ENCODE measurements at regions not wholly inside any gene's neighbourhood (a gene's known extent, or its start where the extent isn't known, plus 50 kb on each side); places are given as distances from the start of the nearest gene placed in this dataset.
"Not testable (repeated sequence)": the region's sequence is repeated elsewhere in the genome, so short reads cannot be mapped to it uniquely, and the experiment has no call there.

GRCh38 chr9:107770716-107771115, 281.1 kb upstream of the KLF4 start:
- Histone ChIP-seq H3K36me3 (ENCODE audit: control insufficient read depth, insufficient read depth, low read length) (peaks cover 3% of the 10 kb centered on the region), H3K9me3 (ENCODE audit: control insufficient read depth, insufficient read depth, low read length) (peaks cover 6% of the 10 kb centered on the region), H3K9ac (ENCODE audit: low read depth, low read length) (no peak overlapping the region), H3K27me3 (ENCODE audit: control insufficient read depth, insufficient read depth, low read length) (no peaks in the 10 kb centered on the region), H3K4me3 (ENCODE audit: low read depth, low read length) (no peak overlapping the region), H3K4me1 (ENCODE audit: control insufficient read depth, insufficient read depth, low read length) (no peaks in the 10 kb centered on the region)

DNA sequence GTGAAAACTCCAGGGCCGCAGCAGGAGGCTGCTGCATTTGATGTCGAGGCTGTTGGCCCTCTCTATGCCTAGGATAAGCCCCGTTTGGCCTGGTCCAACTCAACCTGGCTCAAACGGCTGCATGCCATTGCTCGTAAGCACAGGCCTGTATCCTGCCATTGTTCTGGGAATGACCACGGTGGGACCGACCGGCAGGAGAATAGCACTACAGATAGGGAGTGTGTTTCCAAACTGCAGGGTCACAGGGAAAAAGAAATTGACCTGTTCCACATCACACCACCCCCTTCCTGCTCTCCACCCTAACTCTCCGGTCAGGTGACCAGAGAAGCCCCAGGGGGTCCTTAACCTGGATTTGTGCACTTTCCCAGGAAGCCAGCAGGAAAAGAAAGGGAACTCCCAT, 278.7 kb upstream of the KLF4 start:
- H3K27me3 ChIP-seq (ENCODE audit: control insufficient read depth, insufficient read depth, low read length) = no peaks in the 10 kb centered on the region
- H3K9me3 ChIP-seq (ENCODE audit: control insufficient read depth, insufficient read depth, low read length) = peaks cover 5% of the 10 kb centered on the region
- no peak overlapping the region for H3K4me3 ChIP-seq (ENCODE audit: low read depth, low read length)
- H3K9ac ChIP-seq (ENCODE audit: low read depth, low read length) = no peak overlapping the region
- no peaks in the 10 kb centered on the region for H3K4me1 ChIP-seq (ENCODE audit: control insufficient read depth, insufficient read depth, low read length)
- peaks cover 3% of the 10 kb centered on the region for H3K36me3 ChIP-seq (ENCODE audit: control insufficient read depth, insufficient read depth, low read length)

DNA sequence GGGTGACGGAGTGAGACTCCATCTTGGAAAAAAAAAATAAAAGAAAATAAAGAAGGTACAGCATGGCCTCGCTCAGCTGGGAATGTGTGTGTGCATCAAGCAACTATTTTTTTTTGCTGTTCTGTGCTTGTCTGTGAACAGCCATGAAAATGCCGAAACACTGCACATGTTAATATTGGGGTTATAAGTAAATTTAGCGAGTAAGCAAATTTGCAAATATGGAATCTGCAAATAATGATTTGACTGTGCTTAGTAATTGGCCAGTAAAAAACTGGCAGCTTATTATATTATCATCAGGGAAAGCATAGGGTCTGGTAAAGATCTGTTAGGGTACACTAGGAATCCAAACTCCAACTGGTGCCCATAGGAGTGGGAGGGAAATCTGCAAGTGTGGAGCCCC, 278.1 kb upstream of the KLF4 start:
- no peak overlapping the region for H3K4me3 ChIP-seq (ENCODE audit: low read depth, low read length)
- no peak overlapping the region for H3K9ac ChIP-seq (ENCODE audit: low read depth, low read length)
- H3K36me3 ChIP-seq (ENCODE audit: control insufficient read depth, insufficient read depth, low read length) = peaks cover 1% of the 10 kb centered on the region
- H3K4me1 ChIP-seq (ENCODE audit: control insufficient read depth, insufficient read depth, low read length) = no peaks in the 10 kb centered on the region
- H3K9me3 ChIP-seq (ENCODE audit: control insufficient read depth, insufficient read depth, low read length) = peaks cover 2% of the 10 kb centered on the region
- no peaks in the 10 kb centered on the region for H3K27me3 ChIP-seq (ENCODE audit: control insufficient read depth, insufficient read depth, low read length)

DNA sequence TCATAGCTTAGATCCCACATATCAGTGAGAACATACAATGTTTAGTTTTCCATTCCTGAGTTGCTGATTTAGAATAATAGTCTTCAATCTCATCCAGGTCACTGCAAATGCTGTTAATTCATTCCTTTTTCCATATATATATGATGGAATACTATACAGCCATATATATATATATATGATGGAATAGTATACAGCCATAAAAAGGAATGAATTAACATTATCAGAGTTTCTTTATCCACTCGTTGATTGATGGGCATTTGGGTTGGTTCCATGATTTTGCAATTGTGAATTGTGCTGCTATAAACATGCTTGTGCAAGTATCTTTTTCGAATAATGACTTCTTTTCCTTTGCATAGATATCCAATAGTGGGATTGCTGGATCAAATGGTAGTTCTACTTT, 273.9 kb upstream of the KLF4 start:
- H3K4me1 ChIP-seq (ENCODE audit: control insufficient read depth, insufficient read depth, low read length); H3K27me3 ChIP-seq (ENCODE audit: control insufficient read depth, insufficient read depth, low read length); H3K9me3 ChIP-seq (ENCODE audit: control insufficient read depth, insufficient read depth, low read length); H3K4me3 ChIP-seq (ENCODE audit: low read depth, low read length); H3K9ac ChIP-seq (ENCODE audit: low read depth, low read length); H3K36me3 ChIP-seq (ENCODE audit: control insufficient read depth, insufficient read depth, low read length): not testable (repeated sequence)

DNA sequence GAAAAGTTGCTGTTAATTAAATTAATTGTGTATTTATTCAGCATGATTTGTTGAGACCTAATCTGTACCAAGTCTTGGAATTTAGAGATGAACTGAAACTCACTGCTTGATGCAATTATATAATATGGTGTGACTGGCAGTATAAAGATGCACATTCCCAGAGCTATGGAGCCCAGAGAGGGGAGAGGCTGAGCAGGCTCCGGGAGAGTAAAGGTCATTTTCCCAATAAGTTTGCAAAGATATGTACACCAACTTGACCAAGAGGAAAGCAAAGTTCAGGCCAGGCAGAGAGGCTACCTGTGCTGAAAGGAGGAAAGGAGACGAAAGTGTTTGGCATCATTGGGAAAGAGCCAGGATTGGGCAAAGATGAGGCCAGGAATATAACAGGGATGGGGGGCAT, 271.7 kb upstream of the KLF4 start:
- Histone ChIP-seq H3K4me1 (ENCODE audit: control insufficient read depth, insufficient read depth, low read length) (no peaks in the 10 kb centered on the region), H3K27me3 (ENCODE audit: control insufficient read depth, insufficient read depth, low read length) (no peaks in the 10 kb centered on the region), H3K36me3 (ENCODE audit: control insufficient read depth, insufficient read depth, low read length) (no peaks in the 10 kb centered on the region), H3K9me3 (ENCODE audit: control insufficient read depth, insufficient read depth, low read length) (no peaks in the 10 kb centered on the region), H3K4me3 (ENCODE audit: low read depth, low read length) (no peak overlapping the region), H3K9ac (ENCODE audit: low read depth, low read length) (no peak overlapping the region)

DNA sequence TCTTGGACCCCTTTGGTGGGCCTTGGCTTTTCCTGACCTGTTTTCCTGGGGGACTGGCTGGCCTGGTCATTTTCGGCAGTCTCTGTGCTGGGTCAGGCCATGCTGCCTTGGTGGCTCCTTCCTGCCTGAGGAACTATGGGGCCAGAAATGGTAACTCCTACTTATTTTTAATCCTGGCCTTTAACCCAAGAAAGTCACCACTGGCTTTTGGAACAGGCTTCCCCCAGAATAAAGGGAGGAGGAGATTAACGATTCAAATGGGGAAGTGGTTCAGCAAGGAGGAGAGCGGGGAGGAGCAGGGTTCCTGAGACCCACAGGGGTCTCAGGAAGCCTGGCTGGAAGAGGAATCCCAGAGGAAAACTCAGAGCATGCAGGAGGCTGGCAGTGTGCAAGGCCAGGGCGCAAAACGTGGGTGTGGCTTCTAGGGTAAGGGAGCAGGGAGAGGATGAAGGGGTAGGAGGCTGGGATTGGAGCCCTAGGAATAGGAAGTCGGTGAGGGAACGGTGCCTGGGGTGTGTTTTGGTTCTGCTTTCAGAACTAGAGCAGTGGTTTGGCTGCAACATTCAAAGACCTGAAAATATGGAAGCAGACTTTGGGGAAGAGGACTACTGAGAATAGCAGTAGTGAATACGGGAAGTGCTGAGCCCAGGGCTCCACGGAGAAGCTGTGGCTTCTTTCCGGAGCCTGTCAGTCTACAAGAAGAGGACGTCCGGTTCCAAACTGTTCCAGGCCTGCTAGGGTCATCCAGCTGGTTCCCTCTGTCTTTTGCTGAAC, 271.1 kb upstream of the KLF4 start:
- Histone ChIP-seq H3K27me3 (ENCODE audit: control insufficient read depth, insufficient read depth, low read length) (no peaks in the 10 kb centered on the region), H3K36me3 (ENCODE audit: control insufficient read depth, insufficient read depth, low read length) (no peaks in the 10 kb centered on the region), H3K9ac (ENCODE audit: low read depth, low read length) (no peak overlapping the region), H3K4me1 (ENCODE audit: control insufficient read depth, insufficient read depth, low read length) (no peaks in the 10 kb centered on the region), H3K4me3 (ENCODE audit: low read depth, low read length) (no peak overlapping the region), H3K9me3 (ENCODE audit: control insufficient read depth, insufficient read depth, low read length) (no peaks in the 10 kb centered on the region)

GRCh38 chr9:107759823-107760166, 270.2 kb upstream of the KLF4 start:
- Histone ChIP-seq H3K9ac (ENCODE audit: low read depth, low read length) (no peak overlapping the region), H3K4me3 (ENCODE audit: low read depth, low read length) (no peak overlapping the region), H3K9me3 (ENCODE audit: control insufficient read depth, insufficient read depth, low read length) (no peaks in the 10 kb centered on the region), H3K36me3 (ENCODE audit: control insufficient read depth, insufficient read depth, low read length) (no peaks in the 10 kb centered on the region), H3K27me3 (ENCODE audit: control insufficient read depth, insufficient read depth, low read length) (no peaks in the 10 kb centered on the region), H3K4me1 (ENCODE audit: control insufficient read depth, insufficient read depth, low read length) (no peaks in the 10 kb centered on the region)

DNA sequence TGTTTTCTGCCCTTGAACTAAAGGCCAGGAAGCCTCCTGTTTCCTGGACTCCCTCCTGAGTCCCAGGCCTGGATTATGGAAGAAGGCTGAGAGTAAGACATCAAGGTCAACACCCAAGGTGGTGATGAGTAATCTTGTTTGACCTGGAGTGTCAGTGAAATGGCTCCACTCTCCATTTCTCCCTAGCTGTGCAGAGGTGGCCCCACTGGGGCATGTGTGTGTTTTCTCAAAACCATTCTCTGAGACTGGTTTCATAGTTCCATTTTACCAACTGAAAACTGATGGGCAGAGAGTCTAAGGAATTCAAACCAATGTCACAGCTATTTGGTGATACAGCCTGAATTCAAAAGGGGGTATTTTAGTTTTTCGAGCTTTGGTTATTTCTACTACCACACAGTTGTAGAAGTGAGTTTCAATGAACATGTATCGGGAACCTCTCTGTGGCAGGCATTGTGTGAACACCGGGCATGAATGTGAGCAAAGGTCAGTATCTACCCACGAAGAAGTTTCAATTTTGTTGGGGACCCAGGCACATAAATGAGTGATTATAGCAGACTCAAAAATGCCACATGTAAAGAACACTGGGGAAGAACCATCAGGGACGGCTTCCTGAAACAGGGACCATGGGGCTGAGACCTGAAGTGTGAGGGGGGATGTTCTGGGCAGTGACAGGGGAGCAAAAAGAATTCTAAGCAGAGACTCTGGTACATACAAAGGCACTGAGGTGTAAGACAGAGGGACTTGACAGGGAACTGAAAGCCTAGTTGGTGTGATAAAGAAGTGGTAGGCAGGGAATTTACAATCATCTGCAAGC, 269.6 kb upstream of the KLF4 start:
- Histone ChIP-seq H3K36me3 (ENCODE audit: control insufficient read depth, insufficient read depth, low read length) (no peaks in the 10 kb centered on the region), H3K9ac (ENCODE audit: low read depth, low read length) (no peak overlapping the region), H3K9me3 (ENCODE audit: control insufficient read depth, insufficient read depth, low read length) (no peaks in the 10 kb centered on the region), H3K4me1 (ENCODE audit: control insufficient read depth, insufficient read depth, low read length) (no peaks in the 10 kb centered on the region), H3K27me3 (ENCODE audit: control insufficient read depth, insufficient read depth, low read length) (no peaks in the 10 kb centered on the region), H3K4me3 (ENCODE audit: low read depth, low read length) (no peak overlapping the region)

GRCh38 chr9:107756091-107756490, 266.5 kb upstream of the KLF4 start:
- Histone ChIP-seq H3K9ac (ENCODE audit: low read depth, low read length) (no peak overlapping the region), H3K36me3 (ENCODE audit: control insufficient read depth, insufficient read depth, low read length) (no peaks in the 10 kb centered on the region), H3K4me1 (ENCODE audit: control insufficient read depth, insufficient read depth, low read length) (no peaks in the 10 kb centered on the region), H3K4me3 (ENCODE audit: low read depth, low read length) (no peak overlapping the region), H3K9me3 (ENCODE audit: control insufficient read depth, insufficient read depth, low read length) (no peaks in the 10 kb centered on the region), H3K27me3 (ENCODE audit: control insufficient read depth, insufficient read depth, low read length) (no peaks in the 10 kb centered on the region)

GRCh38 chr9:107755246-107755645, 265.7 kb upstream of the KLF4 start:
- Histone ChIP-seq H3K9me3 (ENCODE audit: control insufficient read depth, insufficient read depth, low read length) (no peaks in the 10 kb centered on the region), H3K36me3 (ENCODE audit: control insufficient read depth, insufficient read depth, low read length) (no peaks in the 10 kb centered on the region), H3K4me3 (ENCODE audit: low read depth, low read length) (no peak overlapping the region), H3K9ac (ENCODE audit: low read depth, low read length) (no peak overlapping the region), H3K27me3 (ENCODE audit: control insufficient read depth, insufficient read depth, low read length) (no peaks in the 10 kb centered on the region), H3K4me1 (ENCODE audit: control insufficient read depth, insufficient read depth, low read length) (no peaks in the 10 kb centered on the region)

- Histone ChIP-seq H3K9me3 (ENCODE audit: control insufficient read depth, insufficient read depth, low read length) (no peaks in the 10 kb centered on the region), H3K9ac (ENCODE audit: low read depth, low read length) (no peak overlapping the region), H3K36me3 (ENCODE audit: control insufficient read depth, insufficient read depth, low read length) (no peaks in the 10 kb centered on the region), H3K4me3 (ENCODE audit: low read depth, low read length) (no peak overlapping the region), H3K4me1 (ENCODE audit: control insufficient read depth, insufficient read depth, low read length) (peaks cover 3% of the 10 kb centered on the region), H3K27me3 (ENCODE audit: control insufficient read depth, insufficient read depth, low read length) (peaks cover 3% of the 10 kb centered on the region)
Observed at GRCh38 chr9:107751567-107752210, 262.1 kb upstream of the KLF4 start.

Data from iPS-15b (cell line).